ENCODE measurements at regions not wholly inside any gene's neighbourhood (a gene's known extent, or its start where the extent isn't known, plus 50 kb on each side); places are given as distances from the start of the nearest gene placed in this dataset.

DNA sequence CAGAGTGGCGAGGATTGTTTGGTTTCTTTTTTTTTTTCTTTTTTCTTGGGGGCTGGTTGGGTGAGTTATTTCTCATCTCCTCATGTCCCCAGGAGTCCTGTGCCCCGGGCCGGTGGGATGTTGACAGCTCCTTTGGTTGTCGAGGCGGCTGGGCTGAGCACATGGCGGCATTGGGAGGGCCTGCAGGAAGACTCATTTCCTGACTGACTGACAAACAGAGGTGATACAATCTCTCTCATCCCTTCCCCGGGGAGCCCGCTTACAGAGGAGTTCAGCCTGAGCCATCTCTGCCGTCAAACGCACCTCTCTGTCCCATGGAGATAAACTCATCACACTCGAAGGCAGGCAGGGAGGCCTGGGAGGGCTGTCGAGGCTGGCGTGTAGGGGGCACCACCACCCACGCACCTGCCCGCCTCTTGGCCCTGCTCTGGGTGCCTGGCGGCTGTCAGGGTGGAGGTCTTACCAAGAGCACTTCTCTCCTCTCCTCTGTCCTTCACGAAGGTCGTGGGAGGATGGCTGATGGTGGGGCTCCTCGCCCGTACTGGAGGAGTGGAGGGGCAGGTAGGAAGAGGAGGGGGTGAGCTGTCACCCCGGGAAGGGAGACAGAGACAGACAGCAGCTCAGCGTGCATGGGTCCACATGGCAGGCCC, 60.0 kb upstream of the NECTIN1 start:
- DNase-seq (ENCODE audit: insufficient read length, low spot score): no peak
- FAIRE-seq: no peak
- TF ChIP-seq POLR2A (IDR thresholded peaks at IDR 0.05; ENCODE audit: low read depth, low read length): no peak

DNA sequence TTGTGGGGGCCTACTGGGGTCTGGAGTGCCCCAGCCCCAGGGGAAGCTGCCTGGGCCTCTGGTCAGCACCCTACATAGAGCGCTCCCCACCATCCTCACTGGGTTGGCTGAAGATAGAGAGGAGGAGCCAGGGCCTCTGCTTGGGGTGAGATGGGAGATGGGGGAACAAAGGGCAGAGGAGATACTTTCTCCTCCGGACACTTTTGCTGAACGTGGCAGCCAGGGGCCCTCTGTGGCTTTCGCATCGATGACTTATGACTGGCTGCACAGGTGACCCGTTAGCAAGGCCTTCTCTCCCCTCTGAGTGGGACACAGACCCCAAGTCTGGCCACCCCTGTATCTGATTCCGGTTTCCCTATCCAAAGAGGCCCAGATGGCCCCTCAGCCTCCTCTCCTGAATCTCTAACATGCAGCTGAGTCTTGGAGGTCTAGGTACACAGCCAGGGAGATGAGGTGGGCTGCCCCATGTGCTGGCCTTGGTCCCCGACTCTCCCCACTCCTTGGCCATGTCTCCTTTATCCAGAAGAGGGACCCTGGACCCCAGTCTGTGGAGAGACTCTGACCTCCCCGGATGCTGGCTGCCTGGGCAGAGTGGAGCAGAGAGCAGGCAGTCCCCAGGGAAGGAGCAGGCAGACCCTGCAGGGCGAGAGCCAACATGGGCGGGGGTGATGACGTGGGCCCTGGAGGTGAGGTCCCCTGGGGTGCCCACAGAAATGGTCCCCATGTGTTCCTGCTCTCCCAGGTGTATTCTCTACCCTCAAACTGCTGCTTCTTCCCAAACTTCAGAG, 59.3 kb upstream of the NECTIN1 start:
- no peak for TF ChIP-seq POLR2A (IDR thresholded peaks at IDR 0.05; ENCODE audit: low read depth, low read length)
- FAIRE-seq: no peak
- no peak for DNase-seq (ENCODE audit: insufficient read length, low spot score)

DNA sequence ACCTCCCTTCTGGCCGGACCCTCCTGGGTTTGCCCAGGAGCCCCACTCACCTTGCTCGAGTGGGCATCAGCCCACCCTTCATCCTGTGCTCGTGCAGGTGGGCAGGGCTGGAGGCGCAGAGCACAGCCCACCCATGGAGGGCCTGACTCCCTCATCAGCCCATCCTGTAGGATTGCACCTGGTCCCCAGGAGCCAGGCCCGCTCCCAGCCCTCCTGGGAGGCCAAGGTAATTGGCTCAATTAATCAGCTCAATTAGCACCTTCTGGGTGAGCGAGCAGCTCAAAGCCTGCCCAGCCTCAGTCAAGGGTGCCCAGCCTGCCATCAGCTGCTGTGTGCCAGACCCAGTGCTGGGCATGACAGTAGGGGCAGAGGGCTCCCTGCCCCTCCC, 58.1 kb upstream of the NECTIN1 start:
- no peak for TF ChIP-seq POLR2A (IDR thresholded peaks at IDR 0.05; ENCODE audit: low read depth, low read length)
- DNase-seq (ENCODE audit: insufficient read length, low spot score) (no peak), FAIRE-seq (no peak)

DNA sequence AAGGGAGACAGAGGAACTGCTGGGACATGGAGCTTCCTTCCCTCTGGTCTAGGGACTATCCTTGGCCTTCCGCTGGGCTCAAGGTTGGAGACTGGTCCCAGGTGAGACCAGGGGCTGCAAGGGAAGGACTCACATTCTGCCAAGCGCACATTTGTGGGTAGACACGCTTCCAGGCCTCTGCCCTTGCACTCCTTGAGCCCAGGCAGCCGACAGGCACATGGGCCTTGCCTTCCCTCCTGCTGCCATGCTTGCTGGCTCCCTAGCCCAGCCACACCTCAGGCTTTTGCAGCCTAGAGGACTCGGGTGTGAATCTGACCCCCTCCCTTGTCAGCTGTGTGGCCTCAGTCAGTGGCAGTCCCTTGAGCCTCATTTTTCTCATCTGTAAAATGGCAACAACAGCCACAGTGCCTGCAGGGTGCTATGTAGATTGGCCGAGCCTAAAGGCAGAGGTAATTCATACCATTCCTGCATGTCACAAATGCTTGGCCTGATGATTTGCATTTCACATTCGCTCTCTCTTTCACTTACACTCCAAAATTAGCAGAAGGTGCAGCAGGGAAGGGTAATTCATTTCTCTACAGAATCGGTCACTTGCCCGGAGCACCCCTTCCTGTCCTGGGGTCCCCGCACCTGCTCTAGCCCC, 57.6 kb upstream of the NECTIN1 start:
- no peak for TF ChIP-seq POLR2A (IDR thresholded peaks at IDR 0.05; ENCODE audit: low read depth, low read length)
- FAIRE-seq (no peak), DNase-seq (ENCODE audit: insufficient read length, low spot score) (no peak)

DNA sequence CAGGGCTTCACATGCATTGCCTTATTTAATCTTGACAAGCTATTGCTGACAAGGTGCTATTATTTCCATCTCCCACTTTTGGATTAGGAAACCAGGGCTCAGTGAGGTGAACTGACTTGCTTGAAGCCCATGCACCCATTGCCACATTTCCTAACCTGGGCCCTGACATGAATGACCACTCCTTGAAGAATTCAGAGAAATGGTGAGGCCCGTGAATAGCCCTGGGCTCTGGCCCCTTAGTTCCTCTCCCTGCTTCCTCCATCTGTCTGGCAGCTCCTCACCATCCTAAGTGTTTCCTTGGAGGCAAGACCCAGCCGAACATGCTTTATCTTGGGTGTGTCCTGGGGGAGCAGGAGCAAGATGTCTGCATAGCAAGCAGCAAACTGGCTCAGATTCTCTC, 56.1 kb upstream of the NECTIN1 start:
- FAIRE-seq (no peak), DNase-seq (ENCODE audit: insufficient read length, low spot score) (no peak)
- no peak for TF ChIP-seq POLR2A (IDR thresholded peaks at IDR 0.05; ENCODE audit: low read depth, low read length)

DNA sequence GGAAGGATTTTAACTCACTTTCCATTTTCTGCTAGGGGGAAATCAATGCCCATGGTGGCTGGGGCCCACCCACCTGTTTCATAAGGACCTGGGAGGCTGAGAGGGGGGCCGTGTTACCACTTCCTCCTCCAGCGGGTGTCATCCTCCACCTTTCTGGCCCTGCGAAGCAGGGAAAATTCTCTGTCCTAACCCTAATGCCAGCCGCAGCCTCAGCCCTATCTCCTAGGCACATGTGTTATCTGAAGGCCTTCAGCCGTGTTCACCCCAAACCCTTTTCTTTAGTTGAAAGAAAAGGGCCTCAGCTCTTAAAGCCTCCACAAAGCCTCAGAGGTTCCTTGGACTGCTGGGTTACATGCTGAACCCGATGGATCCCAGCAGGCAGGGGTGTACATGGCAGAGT, 55.4 kb upstream of the NECTIN1 start:
- DNase-seq (ENCODE audit: insufficient read length, low spot score) (no peak), FAIRE-seq (no peak)
- TF ChIP-seq POLR2A (IDR thresholded peaks at IDR 0.05; ENCODE audit: low read depth, low read length): no peak

DNA sequence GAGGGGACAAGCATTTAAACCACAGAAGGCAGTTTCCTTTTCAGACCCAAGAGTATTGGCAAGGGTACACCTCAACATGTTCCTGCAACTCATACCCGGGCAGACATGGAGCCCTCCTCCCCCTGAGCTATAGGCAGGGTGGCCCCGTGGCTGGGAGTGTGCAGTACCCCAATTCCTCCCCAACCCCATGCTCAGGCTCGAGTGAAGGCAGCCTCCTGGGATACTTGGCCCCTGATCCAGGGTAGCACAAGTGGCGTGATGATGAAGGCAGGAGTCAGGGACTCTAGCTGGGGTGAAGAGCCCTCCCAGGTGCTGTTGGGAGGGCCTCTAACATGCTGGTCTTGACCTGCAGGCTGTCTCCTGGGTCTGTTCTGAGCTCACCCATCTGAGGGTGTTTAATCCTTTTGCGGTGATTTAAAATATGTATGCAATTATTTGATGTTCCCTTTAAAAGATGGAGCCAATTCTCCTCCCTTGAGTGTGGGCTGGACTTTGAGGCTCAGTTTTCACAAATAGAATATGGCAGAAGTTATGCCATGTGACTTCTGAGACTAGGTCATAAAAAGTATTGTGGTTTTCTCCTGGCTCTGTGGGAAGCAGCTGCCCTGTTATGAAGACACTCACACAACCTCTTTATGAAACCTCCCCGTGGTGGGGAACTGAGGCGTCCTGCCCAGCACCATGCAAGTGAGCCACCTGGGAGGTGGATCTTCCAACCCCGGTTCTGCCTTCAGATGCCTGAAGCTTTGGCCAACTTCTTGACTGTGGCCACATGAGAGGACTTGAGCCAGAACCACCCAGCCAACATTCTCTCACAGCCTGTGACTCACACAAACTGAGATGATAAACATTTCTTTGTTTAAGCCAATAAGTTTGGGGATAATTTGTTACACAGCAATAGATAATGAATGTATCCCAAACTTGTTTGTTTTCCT, 54.7 kb upstream of the NECTIN1 start:
- DNase-seq (ENCODE audit: insufficient read length, low spot score) (no peak), FAIRE-seq (no peak)
- no peak for TF ChIP-seq POLR2A (IDR thresholded peaks at IDR 0.05; ENCODE audit: low read depth, low read length)

DNA sequence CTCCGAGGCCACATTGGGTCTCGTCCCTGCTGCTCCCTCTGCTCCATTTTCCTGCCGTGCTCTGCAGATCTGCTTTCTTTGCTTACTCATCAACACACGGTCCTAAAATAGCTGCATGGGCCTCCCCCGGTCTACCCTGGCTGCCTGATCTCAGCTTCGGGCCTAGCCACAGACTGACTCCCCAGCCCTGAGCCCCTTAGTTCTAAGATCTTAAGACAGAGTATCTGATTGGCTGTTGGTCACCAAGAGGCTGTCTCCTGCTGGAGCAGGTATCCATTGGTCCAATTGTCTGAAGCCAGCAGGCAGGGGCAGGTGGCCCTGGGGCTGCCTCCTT, 53.7 kb upstream of the NECTIN1 start:
- FAIRE-seq (no peak), DNase-seq (ENCODE audit: insufficient read length, low spot score) (no peak)
- TF ChIP-seq POLR2A (IDR thresholded peaks at IDR 0.05; ENCODE audit: low read depth, low read length): no peak

DNA sequence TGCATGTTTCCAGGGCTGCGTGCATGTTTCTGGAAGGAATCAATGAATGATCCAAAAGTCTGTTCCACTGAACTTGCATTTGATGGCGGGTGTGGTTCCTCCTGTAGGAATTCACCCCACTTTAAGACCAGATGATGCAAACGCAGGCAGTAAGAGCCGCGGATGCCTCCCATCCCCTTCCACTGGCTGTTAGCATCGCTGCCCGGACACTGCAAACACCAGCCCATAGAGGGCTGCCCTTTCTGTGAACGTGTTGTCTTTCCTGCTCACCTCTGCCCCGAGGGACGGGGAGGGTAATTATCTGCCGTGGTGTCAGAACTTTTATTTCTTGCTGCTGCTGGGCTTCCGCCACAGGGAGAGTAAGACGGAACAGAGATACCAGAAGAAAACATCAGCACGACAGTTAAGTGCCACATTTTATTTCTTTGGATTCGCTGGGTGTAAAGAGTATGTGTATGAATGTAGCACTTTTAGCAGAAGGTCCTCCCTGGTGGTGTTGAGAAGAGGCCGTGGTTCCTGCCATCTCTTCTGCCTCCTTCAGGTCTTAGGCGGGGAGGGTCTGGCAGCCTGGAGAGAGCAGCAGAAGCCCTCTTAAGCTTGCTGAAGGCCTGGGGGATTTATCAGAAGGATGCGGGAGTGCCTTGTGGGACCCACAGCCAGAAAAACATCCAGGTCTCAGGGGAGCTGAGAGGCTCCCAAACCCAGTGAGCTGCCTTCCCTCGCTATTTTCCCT, 53.2 kb upstream of the NECTIN1 start:
- FAIRE-seq: no peak
- no peak for DNase-seq (ENCODE audit: insufficient read length, low spot score)
- no peak for TF ChIP-seq POLR2A (IDR thresholded peaks at IDR 0.05; ENCODE audit: low read depth, low read length)

DNA sequence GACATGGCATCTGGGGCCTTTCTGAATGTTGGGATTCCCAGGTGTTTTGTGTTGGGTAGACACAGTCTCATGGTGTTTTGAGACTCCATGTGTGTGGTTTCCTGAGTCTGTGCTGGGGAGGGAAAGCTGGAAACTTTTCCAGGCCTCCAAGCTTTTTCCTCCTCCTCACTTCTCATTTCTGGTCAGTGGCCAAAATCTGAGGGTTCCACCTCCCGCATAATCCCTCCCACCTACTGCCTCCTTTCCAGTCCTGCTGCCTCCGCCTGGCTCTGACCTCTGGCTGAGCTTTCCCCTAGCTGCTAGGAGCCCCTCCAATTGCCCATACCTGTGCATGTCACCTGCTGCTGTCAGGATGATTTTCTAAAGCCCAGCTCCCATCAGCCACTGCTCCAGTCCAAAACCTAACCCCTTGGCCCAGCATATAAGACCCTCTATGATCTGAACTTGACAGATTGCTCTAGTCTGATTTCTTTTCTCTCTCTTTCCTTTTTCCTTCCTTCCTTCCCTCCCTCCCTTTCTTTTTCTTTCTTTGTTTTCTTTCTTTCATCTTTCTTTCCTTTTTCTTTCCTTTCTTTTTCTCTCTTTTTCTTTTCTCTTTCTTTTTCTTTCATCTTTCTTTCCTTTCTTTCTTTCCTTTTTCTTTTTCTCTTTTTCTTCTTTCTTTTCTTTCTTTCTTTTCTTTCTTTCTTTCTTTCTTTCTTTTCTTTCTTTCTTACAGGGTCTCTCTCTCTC, 51.4 kb upstream of the NECTIN1 start:
- TF ChIP-seq POLR2A (IDR thresholded peaks at IDR 0.05; ENCODE audit: low read depth, low read length): no peak
- no peak for FAIRE-seq

DNA sequence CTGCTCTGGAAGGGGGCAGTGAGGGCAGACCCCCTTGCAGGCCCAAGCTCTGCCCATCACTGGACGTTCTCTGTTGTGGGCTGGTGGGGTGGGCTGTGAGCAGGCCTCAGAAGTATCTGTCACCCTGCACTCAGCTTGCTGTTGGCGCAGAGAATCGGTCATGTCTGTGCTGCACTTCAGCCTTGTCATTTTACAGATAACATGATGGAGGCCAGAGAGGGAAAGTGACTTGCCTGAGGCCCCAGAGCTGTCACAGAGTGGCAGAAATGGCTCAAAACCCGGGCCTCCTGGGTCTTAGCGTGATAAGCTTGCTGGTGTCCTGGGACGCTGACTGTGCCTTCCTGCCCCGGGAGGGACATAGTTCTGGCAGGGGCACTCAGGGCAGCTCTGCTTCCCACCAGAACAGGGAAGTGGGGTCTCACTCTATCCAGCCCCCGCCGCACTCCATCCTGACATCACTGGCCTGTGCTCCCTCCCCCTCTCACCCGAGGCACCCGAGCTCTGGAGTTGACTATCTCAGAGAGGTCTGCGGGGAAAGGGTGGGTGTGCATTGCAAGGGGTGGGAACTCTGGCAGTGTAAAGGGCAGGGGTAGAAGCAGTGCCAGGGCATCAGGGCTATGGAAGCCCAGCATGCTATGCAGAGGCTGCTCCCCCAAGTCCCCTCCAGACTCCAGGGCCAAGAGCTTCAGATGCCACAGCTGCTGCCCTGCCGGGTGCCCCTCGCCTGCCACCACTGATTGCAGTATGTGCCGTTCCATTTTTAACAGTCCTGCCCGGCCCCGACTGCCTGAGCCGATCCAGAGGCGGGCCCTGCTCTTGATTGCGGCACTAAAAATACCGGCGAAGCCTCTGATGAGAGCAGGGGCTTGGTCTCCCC, 50.4 kb upstream of the NECTIN1 start:
- DNase-seq (ENCODE audit: insufficient read length, low spot score) (no peak), FAIRE-seq (no peak)
- no peak for TF ChIP-seq POLR2A (IDR thresholded peaks at IDR 0.05; ENCODE audit: low read depth, low read length)

More for the DNA sequence above, 51.4 kb upstream of the NECTIN1 start:
- DNase-seq (ENCODE audit: insufficient read length, low spot score): no peak

Data from H54 (cell line).